OCI-LY3 (cell line): ENCODE measurements at regions not wholly inside any gene's neighbourhood (a gene's known extent, or its start where the extent isn't known, plus 50 kb on each side); places are given as distances from the start of the nearest gene placed in this dataset.

ENCODE experiments used
- CTCF ChIP-seq: fragments of 200-600, 300-600 bp; sonication (generic); IDR thresholded peaks from 2 replicates; pipeline ENCODE4 v1.5.1; 2014; ENCODE audit warnings: antibody characterized with exemption, low read length, low read depth
- EZH2phosphoT487 ChIP-seq: fragments of 200-600 bp; shearing (Covaris generic); IDR thresholded peaks from 2 replicates; pipeline ENCODE4 v1.6.1; 2018; ENCODE audit warnings: antibody characterized with exemption, mixed run types, low read depth

- TF ChIP-seq CTCF = no peak
- no peak for TF ChIP-seq EZH2phosphoT487
Observed at GRCh38 chr7:136698231-136698630, 170.2 kb upstream of the CHRM2 start.
